GM18507 (cell line): ENCODE measurements at regions not wholly inside any gene's neighbourhood (a gene's known extent, or its start where the extent isn't known, plus 50 kb on each side); places are given as distances from the start of the nearest gene placed in this dataset.
"Not testable (repeated sequence)": the region's sequence is repeated elsewhere in the genome, so short reads cannot be mapped to it uniquely, and the experiment has no call there.

Source experiments
- DNase-seq: peaks from one replicate; pipeline ENCODE4 v3.0.0; 2011; ENCODE audit warnings: low read depth; ENCODE audit not compliant: insufficient read length; ENCODE audit errors: extremely low spot score
- FAIRE-seq: peaks from 2 replicates; lab custom pipeline; 2011; peaks lifted over from hg19 to GRCh38; lab: Jason Lieb, UNC

GRCh38 chr1:217150366-217150765 is 427.1 kb upstream of the ESRRG start:
- FAIRE-seq (no peak), DNase-seq (no peak)

- no peak for FAIRE-seq
Observed at GRCh38 chr1:217149791-217150190, 426.6 kb upstream of the ESRRG start.

GRCh38 chr1:217141711-217142110 is 418.5 kb upstream of the ESRRG start:
- FAIRE-seq, result no peak
- no peak for DNase-seq

More at GRCh38 chr1:217149791-217150190, 426.6 kb upstream of the ESRRG start:
- no peak for DNase-seq

GRCh38 chr1:217140041-217140901 is 417.0 kb upstream of the ESRRG start:
- DNase-seq, result no peak

GRCh38 chr1:217139513-217139912 is 416.3 kb upstream of the ESRRG start:
- DNase-seq (no peak), FAIRE-seq (no peak)

More at GRCh38 chr1:217140041-217140901, 417.0 kb upstream of the ESRRG start:
- no peak for FAIRE-seq

- DNase-seq (no peak), FAIRE-seq (no peak)
Observed at GRCh38 chr1:217138799-217139466, 415.7 kb upstream of the ESRRG start.

GRCh38 chr1:217138173-217138765 is 415.0 kb upstream of the ESRRG start:
- no peak for FAIRE-seq
- no peak for DNase-seq

- FAIRE-seq (no peak), DNase-seq (no peak)
Observed at GRCh38 chr1:217137210-217137881, 414.1 kb upstream of the ESRRG start.

GRCh38 chr1:217136895-217137205 is 413.6 kb upstream of the ESRRG start:
- no peak for DNase-seq

GRCh38 chr1:217135987-217136894 is 413.0 kb upstream of the ESRRG start:
- DNase-seq, result no peak
- no peak for FAIRE-seq

More at GRCh38 chr1:217136895-217137205, 413.6 kb upstream of the ESRRG start:
- FAIRE-seq, result no peak

- FAIRE-seq (no peak), DNase-seq (no peak)
Observed at GRCh38 chr1:217135569-217135915, 412.3 kb upstream of the ESRRG start.

GRCh38 chr1:217134857-217135568 is 411.8 kb upstream of the ESRRG start:
- DNase-seq, result no peak

GRCh38 chr1:217133958-217134856 is 411.0 kb upstream of the ESRRG start:
- no peak for DNase-seq
- FAIRE-seq, result no peak

More at GRCh38 chr1:217134857-217135568, 411.8 kb upstream of the ESRRG start:
- no peak for FAIRE-seq

- FAIRE-seq (no peak), DNase-seq (no peak)
Observed at GRCh38 chr1:217133092-217133491, 409.9 kb upstream of the ESRRG start.

- not testable (repeated sequence) for FAIRE-seq, DNase-seq
Observed at GRCh38 chr1:217123340-217123739, 400.1 kb upstream of the ESRRG start.

- DNase-seq (no peak), FAIRE-seq (no peak)
Observed at GRCh38 chr1:217117973-217118465, 394.8 kb upstream of the ESRRG start.
